Loucy (cell line): ENCODE measurements at regions not wholly inside any gene's neighbourhood (a gene's known extent, or its start where the extent isn't known, plus 50 kb on each side); places are given as distances from the start of the nearest gene placed in this dataset.
"Not testable (repeated sequence)": the region's sequence is repeated elsewhere in the genome, so short reads cannot be mapped to it uniquely, and the experiment has no call there.

ENCODE experiments used
- CTCF ChIP-seq: fragments of 200-600 bp; sonication (generic); conservative IDR thresholded peaks from 2 replicates; pipeline ENCODE4 v1.5.1; 2014; ENCODE audit warnings: mild to moderate bottlenecking, antibody characterized with exemption, low read length
- EZH2phosphoT487 ChIP-seq: fragments of 200-600 bp; IDR thresholded peaks from 2 replicates; pipeline ENCODE4 v1.6.1; 2018; ENCODE audit warnings: antibody characterized with exemption, mild to moderate bottlenecking, moderate library complexity, borderline replicate concordance

GRCh38 chr17:15856745-15857144 is 88.2 kb upstream of the ADORA2B start:
- not testable (repeated sequence) for TF ChIP-seq CTCF, EZH2phosphoT487
